Mucosa of stomach (tissue), 1 donor: ENCODE measurements at regions not wholly inside any gene's neighbourhood (a gene's known extent, or its start where the extent isn't known, plus 50 kb on each side); places are given as distances from the start of the nearest gene placed in this dataset.

ENCODE experiments used
- H3K27me3 ChIP-seq: one replicate; pipeline ENCODE4 v1.7.0; 2013; ENCODE audit warnings: mild to moderate bottlenecking, low read length; ENCODE audit not compliant: control insufficient read depth, insufficient read depth
- H3K36me3 ChIP-seq: one replicate; pipeline ENCODE4 v1.7.0; 2013; ENCODE audit warnings: low read length; ENCODE audit not compliant: control insufficient read depth, insufficient read depth
- H3K4me1 ChIP-seq: one replicate; pipeline ENCODE4 v1.7.0; 2013; ENCODE audit warnings: mild to moderate bottlenecking, low read length; ENCODE audit not compliant: control insufficient read depth, insufficient read depth
- H3K4me3 ChIP-seq: one replicate; pipeline ENCODE4 v1.7.0; 2013; ENCODE audit warnings: low read length
- H3K9ac ChIP-seq: one replicate; pipeline ENCODE4 v1.7.0; 2013; ENCODE audit warnings: mild to moderate bottlenecking, low read length, moderate library complexity
- H3K9me3 ChIP-seq: one replicate; pipeline ENCODE4 v1.7.0; 2013; ENCODE audit warnings: mild to moderate bottlenecking, low read length, moderate library complexity; ENCODE audit not compliant: control insufficient read depth
- donor health status: Pancreatic carcinoma.

DNA sequence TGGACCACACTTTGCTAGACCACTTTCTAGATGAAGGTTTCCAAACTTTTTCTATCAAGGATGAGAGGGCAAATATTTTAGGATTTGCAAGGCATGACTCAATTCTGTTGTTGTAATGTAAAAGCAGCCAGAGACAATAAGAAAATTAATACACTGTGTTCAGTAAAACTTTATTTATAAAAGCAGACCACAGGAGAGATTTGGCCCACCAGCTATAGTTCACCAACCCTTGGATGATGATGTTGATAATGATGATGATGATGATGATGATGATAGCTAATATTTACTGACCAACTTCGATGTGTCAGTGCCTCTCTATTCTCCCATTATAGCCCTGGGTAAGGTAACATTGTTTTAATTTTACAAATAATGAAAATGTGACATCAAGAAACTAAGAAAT, 156.5 kb downstream of the BTG1 start:
- no peaks in the 10 kb centered on the region for H3K36me3 ChIP-seq
- H3K9ac ChIP-seq, result no peak overlapping the region
- H3K9me3 ChIP-seq, result no peaks in the 10 kb centered on the region
- no peaks in the 10 kb centered on the region for H3K27me3 ChIP-seq
- peaks cover 10% of the 10 kb centered on the region for H3K4me1 ChIP-seq
- H3K4me3 ChIP-seq, result no peak overlapping the region

DNA sequence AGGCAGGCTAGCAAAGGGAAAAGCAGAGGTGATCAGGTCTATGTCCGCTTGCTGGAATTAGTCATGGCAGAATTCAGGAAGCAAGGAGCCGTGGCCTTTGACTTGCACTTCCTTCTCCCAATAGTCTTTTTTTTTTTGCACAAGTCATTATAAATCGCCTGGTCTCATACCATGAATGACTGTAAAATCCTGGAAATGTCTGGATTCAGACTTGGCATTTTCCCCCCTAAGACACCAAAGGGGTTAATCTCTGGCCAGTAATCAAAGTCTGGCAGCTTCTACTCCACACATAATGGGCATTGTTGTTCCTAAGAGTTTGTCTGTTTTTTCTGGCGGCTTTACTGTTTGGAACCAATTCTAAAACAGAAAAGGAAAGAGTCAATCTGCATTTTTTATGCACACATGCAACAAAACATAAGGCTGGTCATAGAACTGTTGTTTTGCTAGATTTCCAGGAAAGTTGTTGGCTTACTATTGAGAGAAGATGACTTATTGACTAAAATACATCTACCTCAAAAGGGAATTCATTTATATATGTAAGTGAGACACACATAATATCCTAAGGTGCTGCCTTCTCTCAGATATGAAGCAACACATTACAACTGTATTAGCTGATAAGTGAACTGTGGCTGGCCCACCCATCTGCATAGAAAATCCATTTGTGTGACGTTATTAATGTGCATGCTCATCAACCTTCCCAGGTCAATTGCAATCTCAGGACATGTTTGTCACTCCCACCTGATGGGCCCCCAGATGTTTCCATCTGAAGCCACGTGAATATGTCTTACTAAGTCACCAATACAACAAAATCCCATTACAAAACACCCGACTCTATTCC, 157.3 kb downstream of the BTG1 start:
- Histone ChIP-seq H3K4me1 (peaks cover 10% of the 10 kb centered on the region), H3K4me3 (no peak overlapping the region), H3K9me3 (no peaks in the 10 kb centered on the region), H3K9ac (no peak overlapping the region), H3K27me3 (no peaks in the 10 kb centered on the region), H3K36me3 (no peaks in the 10 kb centered on the region)

DNA sequence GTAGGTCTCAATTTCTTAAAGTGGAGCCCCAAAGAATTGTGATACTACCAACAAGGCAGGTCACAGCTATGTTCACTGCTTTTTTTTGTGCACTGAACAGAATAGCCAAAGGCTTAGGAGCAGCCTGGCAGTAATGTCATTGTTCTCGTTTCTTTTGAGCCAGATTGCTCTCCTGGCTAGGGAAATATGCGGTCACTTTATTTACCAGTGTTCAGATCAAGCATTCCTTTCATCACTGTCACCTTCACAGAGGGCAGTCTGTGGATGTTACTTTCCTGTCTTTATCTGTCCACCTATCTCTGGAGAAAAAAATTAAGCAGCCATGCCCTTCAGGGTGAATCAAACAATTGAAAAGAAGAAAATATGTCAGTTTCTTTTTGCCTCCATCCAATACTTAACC, 159.6 kb downstream of the BTG1 start:
- Histone ChIP-seq H3K4me3 (no peak overlapping the region), H3K36me3 (no peaks in the 10 kb centered on the region), H3K27me3 (no peaks in the 10 kb centered on the region), H3K9me3 (no peaks in the 10 kb centered on the region), H3K9ac (no peak overlapping the region), H3K4me1 (peaks cover 10% of the 10 kb centered on the region)

DNA sequence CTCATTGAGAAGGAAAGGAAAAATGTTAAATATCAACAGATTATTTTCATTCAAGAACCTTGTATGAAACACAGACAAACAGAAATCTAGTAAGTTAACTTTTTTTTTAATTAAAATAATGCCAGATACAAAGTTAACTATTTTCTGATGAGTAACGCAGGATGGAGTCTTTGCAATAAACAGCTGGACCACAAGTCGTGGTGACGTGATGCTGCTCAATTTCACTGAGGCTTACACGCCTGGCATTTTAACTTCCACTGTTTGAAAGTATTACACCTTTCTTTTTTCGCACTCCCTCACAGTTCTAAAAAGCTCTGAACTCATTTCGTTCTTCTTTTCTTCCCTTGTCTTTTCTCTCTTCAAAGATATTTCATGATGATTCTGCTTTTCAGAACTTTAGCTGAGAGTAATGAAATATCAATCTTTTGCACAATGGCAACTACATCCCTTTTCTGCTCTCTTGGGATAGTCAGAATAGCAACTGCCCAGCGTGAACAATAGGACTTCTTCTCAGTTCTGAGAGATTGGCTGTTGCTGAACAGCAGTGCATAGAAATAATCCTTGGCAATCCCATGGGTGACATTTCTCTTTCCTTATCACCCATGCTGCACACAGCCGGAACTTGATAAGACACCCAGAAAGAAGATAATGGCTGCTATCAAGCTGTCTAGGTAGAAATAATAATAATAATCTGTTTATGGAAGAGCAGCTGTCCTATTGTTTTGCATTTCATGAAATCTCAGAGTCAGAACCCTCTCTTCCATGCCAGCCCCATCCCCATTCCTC, 160.5 kb downstream of the BTG1 start:
- Histone ChIP-seq H3K9ac (no peak overlapping the region), H3K9me3 (no peaks in the 10 kb centered on the region), H3K27me3 (no peaks in the 10 kb centered on the region), H3K4me3 (no peak overlapping the region), H3K4me1 (peaks cover 10% of the 10 kb centered on the region), H3K36me3 (no peaks in the 10 kb centered on the region)

DNA sequence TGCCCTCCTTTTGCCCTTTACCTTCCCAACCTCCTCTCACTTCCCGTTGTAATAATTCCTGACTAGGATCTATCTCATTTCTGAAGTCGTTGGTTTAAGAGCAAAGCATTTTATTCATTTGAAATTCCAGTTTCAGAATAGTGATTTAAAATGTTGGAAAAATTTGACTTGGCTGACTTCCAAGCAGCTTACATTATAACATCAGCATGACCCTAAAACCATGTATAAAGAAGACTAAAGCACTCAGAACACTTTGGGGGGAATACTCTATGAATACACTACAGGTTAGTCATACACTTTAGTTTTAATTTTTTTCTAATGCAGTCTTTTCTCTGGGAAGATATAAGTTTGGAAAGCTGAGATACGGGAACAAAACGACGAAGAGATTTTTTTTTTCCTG, 161.1 kb downstream of the BTG1 start:
- Histone ChIP-seq H3K36me3 (no peaks in the 10 kb centered on the region), H3K4me1 (peaks cover 10% of the 10 kb centered on the region), H3K9ac (no peak overlapping the region), H3K4me3 (no peak overlapping the region), H3K27me3 (no peaks in the 10 kb centered on the region), H3K9me3 (no peaks in the 10 kb centered on the region)

DNA sequence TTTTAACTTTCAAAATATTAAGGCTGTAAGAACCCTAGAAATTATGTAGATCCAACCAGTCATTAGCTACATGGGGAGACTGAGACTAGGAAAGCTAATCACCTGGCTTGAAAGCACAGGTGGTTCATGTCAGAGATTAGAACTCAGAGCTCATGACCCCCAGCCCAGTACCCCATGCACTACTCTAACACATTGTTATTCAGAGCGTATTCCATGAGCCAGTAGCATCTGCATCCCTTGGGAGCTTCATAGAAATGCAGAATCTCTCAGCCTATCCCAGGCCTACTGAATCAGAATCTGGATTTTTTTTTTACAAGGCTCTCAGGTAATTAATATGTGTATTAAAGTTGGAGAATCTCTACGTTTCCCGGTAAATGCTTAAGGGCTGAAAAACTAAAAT, 161.7 kb downstream of the BTG1 start:
- H3K4me3 ChIP-seq, result no peak overlapping the region
- H3K27me3 ChIP-seq, result no peaks in the 10 kb centered on the region
- H3K4me1 ChIP-seq, result peaks cover 10% of the 10 kb centered on the region
- H3K9me3 ChIP-seq, result no peaks in the 10 kb centered on the region
- H3K36me3 ChIP-seq, result no peaks in the 10 kb centered on the region
- no peak overlapping the region for H3K9ac ChIP-seq

DNA sequence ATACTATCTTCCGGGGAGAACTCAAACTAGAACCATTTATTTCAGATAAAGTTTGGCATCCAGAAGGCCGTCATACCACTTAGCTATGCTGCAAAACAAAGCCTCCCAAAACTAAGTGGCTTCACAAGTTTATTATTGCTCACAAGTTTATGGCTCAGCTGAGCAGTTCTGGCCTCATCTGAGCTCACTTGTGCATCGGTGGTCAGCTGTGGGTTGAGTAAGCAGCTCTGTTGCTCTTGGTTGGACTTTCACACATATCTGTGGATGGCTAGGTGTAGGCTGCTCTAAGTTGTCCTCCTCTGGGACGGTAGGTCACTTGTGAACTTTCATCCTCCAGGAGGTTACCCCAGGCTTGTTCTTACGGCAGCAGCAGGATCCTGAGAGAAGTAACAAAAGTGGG, 162.7 kb downstream of the BTG1 start:
- peaks cover 10% of the 10 kb centered on the region for H3K4me1 ChIP-seq
- H3K36me3 ChIP-seq, result no peaks in the 10 kb centered on the region
- H3K9ac ChIP-seq, result no peak overlapping the region
- H3K4me3 ChIP-seq, result no peak overlapping the region
- H3K27me3 ChIP-seq, result no peaks in the 10 kb centered on the region
- H3K9me3 ChIP-seq, result no peaks in the 10 kb centered on the region

DNA sequence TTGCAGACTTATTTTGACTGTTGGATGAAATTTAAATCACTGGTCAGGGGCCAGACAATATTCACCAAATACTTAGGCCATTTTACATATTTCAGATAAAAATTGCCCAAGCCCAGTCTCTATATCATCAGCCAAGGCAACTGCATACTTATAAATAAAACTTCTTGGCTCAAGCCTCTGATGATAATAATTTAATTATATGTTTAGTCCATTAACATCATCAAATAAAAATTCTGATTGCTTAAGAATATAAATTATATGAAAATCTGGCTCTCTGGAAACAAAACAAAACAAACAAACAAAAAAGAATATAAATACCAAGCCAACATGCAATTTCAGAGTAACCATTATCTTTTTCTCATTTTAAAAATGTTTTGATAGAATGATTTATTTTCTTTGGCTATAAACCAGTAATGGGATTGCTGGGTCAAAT, 165.2 kb downstream of the BTG1 start:
- Histone ChIP-seq H3K36me3 (no peaks in the 10 kb centered on the region), H3K4me1 (peaks cover 5% of the 10 kb centered on the region), H3K9ac (no peak overlapping the region), H3K9me3 (no peaks in the 10 kb centered on the region), H3K27me3 (no peaks in the 10 kb centered on the region), H3K4me3 (no peak overlapping the region)

DNA sequence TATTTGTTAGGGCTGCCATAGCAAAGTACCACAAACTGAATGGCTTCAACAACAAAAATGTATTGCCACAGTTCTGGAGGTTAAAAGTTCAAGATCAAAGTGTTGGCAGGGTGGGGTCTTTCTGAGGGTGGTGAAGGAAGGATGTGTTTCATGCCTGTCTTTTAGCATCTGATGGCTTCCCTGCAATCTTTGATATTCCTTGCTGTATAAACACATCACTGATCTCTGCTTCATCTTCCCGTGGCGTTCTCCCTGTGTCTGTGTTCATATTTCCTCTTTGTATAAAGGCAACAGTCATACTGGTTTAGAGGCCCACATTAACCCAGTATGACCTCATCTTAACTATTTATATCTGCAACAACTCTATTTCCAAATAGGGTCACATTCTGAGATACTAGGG, 167.5 kb downstream of the BTG1 start:
- H3K4me3 ChIP-seq, result no peak overlapping the region
- no peaks in the 10 kb centered on the region for H3K9me3 ChIP-seq
- H3K4me1 ChIP-seq, result peaks cover 10% of the 10 kb centered on the region
- H3K9ac ChIP-seq, result no peak overlapping the region
- H3K27me3 ChIP-seq, result no peaks in the 10 kb centered on the region
- H3K36me3 ChIP-seq, result no peaks in the 10 kb centered on the region

DNA sequence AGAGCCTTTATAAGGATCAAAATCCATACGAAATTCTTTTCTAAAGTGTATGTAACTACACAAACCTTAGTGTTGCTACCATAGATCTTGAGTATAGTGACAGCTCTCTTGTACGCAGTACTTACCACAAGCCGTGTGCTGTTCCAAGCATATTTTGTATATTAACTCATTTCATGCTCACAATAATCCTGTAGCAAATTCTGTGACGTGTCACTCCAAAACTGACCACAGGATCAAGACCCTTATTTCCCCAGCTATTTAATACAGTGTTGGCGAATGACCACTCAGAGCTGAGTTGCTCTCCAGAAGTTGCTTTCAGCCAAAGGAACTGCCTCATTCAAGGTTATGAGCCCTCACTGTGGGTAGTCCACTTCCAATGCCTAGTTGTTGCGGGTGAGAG, 169.8 kb downstream of the BTG1 start:
- Histone ChIP-seq H3K4me3 (no peak overlapping the region), H3K9me3 (no peaks in the 10 kb centered on the region), H3K4me1 (peaks cover 10% of the 10 kb centered on the region), H3K36me3 (no peaks in the 10 kb centered on the region), H3K9ac (no peak overlapping the region), H3K27me3 (no peaks in the 10 kb centered on the region)

DNA sequence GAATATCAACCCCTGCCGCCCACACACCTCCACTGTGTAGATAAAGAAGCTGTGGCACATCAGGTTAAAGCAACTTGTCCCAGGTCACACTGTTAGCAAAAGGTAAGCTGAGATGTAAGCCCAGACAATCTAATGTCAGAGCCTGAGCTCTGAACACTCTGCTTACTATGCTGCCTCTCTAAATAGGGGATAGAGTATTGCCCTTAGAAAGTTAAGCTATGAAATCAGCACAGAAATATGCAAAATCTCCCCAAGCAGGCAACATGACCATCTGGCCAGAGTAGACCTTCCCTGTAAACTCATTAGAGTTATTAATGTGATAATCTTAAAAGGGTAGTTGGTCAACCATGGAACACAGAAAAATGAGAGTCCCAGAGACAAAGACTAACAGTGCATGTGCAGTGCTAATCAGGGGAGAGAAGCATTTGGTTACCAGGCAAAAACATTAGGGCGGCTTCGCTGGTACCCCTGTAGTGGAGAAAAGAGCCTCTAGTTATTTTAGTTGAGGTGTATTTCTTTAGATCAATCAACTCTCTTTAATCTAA, 171.0 kb downstream of the BTG1 start:
- Histone ChIP-seq H3K9ac (no peak overlapping the region), H3K9me3 (no peaks in the 10 kb centered on the region), H3K27me3 (no peaks in the 10 kb centered on the region), H3K4me1 (peaks cover 10% of the 10 kb centered on the region), H3K4me3 (no peak overlapping the region), H3K36me3 (no peaks in the 10 kb centered on the region)

DNA sequence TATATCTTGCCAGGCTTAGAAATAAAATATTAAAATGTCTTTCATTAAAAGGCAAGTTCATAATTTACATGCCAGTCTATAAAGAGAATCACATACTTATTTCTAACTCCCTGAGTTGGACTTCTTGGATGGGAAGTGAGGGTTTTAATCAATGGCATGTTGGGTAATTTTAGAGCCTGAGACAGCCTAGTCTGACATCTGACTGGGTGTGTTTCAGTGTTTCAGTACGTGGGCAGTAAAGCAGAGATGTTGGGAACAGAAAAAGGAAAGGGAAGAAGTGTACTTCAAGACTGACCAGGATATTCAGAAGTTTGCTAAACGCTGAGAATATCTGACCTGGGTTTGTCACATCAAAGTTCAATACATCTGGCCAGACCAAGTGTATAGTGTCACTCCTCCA, 171.8 kb downstream of the BTG1 start:
- no peak overlapping the region for H3K4me3 ChIP-seq
- H3K9ac ChIP-seq, result no peak overlapping the region
- no peaks in the 10 kb centered on the region for H3K36me3 ChIP-seq
- H3K27me3 ChIP-seq, result no peaks in the 10 kb centered on the region
- no peaks in the 10 kb centered on the region for H3K9me3 ChIP-seq
- peaks cover 10% of the 10 kb centered on the region for H3K4me1 ChIP-seq
